ENCODE measurements at regions not wholly inside any gene's neighbourhood (a gene's known extent, or its start where the extent isn't known, plus 50 kb on each side); places are given as distances from the start of the nearest gene placed in this dataset.

DNA sequence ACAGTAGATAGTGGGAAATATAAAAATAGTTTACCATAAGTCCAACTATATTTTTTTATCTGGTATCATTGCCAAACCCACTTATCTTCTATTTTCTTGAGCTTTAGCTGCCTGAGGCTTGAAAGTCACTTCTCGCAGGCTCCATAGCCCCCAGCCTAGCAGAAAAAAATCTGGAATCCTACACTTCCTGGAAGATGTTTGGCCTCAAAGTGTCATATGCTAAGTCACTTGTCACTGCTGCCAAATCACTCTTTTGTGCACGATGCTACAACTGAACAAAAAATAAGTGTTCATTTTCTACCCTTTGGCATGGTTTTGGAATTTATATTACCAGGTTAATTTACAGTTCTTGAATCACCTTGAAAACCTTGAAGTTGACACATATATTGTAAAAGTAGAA, 612.5 kb upstream of the ATXN8OS start:
- TF ChIP-seq, protein P1, sequence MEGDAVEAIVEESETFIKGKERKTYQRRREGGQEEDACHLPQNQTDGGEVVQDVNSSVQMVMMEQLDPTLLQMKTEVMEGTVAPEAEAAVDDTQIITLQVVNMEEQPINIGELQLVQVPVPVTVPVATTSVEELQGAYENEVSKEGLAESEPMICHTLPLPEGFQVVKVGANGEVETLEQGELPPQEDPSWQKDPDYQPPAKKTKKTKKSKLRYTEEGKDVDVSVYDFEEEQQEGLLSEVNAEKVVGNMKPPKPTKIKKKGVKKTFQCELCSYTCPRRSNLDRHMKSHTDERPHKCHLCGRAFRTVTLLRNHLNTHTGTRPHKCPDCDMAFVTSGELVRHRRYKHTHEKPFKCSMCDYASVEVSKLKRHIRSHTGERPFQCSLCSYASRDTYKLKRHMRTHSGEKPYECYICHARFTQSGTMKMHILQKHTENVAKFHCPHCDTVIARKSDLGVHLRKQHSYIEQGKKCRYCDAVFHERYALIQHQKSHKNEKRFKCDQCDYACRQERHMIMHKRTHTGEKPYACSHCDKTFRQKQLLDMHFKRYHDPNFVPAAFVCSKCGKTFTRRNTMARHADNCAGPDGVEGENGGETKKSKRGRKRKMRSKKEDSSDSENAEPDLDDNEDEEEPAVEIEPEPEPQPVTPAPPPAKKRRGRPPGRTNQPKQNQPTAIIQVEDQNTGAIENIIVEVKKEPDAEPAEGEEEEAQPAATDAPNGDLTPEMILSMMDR (IDR thresholded peaks at IDR 0.05; ENCODE audit: insufficient read depth, low read length, severe bottlenecking) = no peak
- H3K27me3 ChIP-seq (ENCODE audit: control insufficient read depth, insufficient read depth, low read length) = no peaks in the 10 kb centered on the region
- no peaks in the 10 kb centered on the region for H3K36me3 ChIP-seq (ENCODE audit: control insufficient read depth, insufficient read depth, low read length)
- H3K4me3 ChIP-seq (ENCODE audit: low read depth, low read length) = no peak overlapping the region
- FAIRE-seq (no peak), DNase-seq (ENCODE audit: low read depth) (no peak)

DNA sequence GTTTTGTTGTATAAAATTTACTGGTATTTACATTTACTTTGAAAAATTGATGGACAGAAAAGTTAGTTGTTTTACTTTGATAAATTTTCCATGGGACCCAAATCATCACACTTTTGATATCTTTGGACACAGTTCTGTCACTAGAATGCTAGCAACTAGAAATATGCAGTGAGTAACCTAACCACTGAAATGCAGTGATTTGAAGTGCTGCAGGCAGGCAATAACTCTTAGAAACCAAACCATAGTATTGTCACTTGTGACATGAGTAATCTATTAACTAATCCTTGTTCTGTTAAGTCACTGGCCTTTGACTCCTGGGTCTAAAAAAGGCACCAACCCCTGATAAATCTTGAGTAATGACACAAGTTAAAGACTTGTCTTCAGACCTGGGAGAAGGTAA, 620.0 kb upstream of the ATXN8OS start:
- FAIRE-seq = no peak
- TF ChIP-seq, protein P1 (IDR thresholded peaks at IDR 0.05; ENCODE audit: insufficient read depth, low read length, severe bottlenecking) = no peak
- Histone ChIP-seq H3K4me3 (ENCODE audit: low read depth, low read length) (no peak overlapping the region), H3K36me3 (ENCODE audit: control insufficient read depth, insufficient read depth, low read length) (no peaks in the 10 kb centered on the region), H3K27me3 (ENCODE audit: control insufficient read depth, insufficient read depth, low read length) (no peaks in the 10 kb centered on the region)
- no peak for DNase-seq (ENCODE audit: low read depth)

DNA sequence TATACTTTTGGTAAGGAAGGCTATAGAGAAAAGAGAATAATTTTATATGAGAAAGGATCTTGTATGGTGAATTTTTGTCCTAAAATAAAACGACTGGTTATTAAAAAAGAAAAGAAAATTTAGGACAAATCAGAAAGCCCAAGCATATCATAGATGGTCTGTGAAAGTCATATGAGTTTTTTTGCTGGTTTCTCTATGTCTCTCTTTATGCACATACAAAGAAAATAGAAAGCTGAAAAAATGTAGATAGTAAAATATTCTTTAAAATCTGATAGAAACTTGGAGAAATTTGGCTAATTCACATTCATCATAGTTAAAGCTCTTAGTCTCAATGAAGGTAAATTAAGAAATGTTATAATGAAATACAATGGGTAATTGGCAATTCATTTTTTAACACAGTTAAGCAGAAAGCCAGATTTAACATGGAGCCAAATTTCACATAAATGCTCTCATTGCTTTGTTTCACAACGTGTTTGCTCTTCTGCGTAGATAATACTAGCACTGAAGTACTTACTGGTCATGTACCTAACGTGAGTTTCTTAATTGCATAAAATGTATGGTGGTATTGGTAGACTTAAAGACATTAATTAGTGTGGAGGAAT, 621.5 kb upstream of the ATXN8OS start:
- no peaks in the 10 kb centered on the region for H3K36me3 ChIP-seq (ENCODE audit: control insufficient read depth, insufficient read depth, low read length)
- FAIRE-seq = no peak
- DNase-seq (ENCODE audit: low read depth) = no peak

DNA sequence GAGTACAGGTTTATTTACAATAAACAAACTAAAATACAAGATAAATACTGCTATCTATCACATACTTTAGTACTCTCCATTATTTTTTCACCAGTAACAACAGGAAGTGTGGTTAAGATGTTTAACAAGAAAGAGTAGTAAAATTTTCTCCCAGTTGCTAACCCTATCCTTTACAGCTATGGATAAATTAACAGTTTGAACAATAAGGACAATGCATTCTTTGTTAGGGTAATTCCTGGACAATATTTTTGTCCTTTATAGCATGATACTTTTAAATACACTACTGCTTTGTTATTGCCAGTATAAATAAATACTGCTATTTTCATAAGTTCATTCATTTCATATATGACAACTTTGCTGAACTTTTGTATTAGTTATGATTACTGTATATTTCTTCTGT, 630.2 kb upstream of the ATXN8OS start:
- no peak overlapping the region for H3K4me3 ChIP-seq (ENCODE audit: low read depth, low read length)
- no peak for DNase-seq (ENCODE audit: low read depth)
- H3K27me3 ChIP-seq (ENCODE audit: control insufficient read depth, insufficient read depth, low read length) = no peaks in the 10 kb centered on the region
- TF ChIP-seq, protein P1 (IDR thresholded peaks at IDR 0.05; ENCODE audit: insufficient read depth, low read length, severe bottlenecking) = no peak
- FAIRE-seq = no peak
- no peaks in the 10 kb centered on the region for H3K36me3 ChIP-seq (ENCODE audit: control insufficient read depth, insufficient read depth, low read length)

More for the DNA sequence above, 621.5 kb upstream of the ATXN8OS start:
- Histone ChIP-seq H3K4me3 (ENCODE audit: low read depth, low read length) (no peak overlapping the region), H3K27me3 (ENCODE audit: control insufficient read depth, insufficient read depth, low read length) (no peaks in the 10 kb centered on the region)
- TF ChIP-seq, protein P1 (IDR thresholded peaks at IDR 0.05; ENCODE audit: insufficient read depth, low read length, severe bottlenecking) = no peak

DNA sequence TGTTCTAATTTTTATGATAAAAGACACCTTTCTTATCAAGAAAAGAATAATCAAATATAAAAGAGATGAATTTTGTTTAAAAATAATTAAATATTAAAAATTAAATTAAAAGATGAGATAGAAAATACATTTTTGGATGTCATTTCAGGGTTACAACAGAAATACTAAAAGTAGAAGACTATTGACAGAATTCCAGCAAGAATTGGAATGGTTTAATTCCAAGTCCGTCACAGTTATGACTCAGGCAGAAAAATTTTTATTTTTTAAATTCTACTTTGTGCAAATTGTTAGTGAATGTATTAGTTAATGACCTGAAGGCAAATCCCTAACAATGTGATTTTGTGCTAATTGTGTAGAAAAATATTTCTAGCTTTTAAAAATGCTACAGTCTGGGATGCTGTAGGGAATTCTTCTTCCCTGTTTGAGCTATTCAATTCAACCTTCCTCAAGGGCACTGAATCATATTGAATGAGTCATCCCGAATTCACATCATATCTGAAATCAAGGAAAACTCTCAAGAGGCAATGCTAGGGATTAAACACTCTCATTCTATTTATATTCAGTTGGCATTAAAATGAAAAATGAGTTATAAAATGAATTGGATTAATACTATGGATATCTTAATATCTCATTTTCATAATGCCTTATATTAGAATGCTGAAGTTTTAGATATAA, 633.5 kb upstream of the ATXN8OS start:
- DNase-seq (ENCODE audit: low read depth) = peak; percentile 17
- no peaks in the 10 kb centered on the region for H3K36me3 ChIP-seq (ENCODE audit: control insufficient read depth, insufficient read depth, low read length)
- no peaks in the 10 kb centered on the region for H3K27me3 ChIP-seq (ENCODE audit: control insufficient read depth, insufficient read depth, low read length)
- H3K4me3 ChIP-seq (ENCODE audit: low read depth, low read length) = no peak overlapping the region
- FAIRE-seq = no peak
- TF ChIP-seq, protein P1 (IDR thresholded peaks at IDR 0.05; ENCODE audit: insufficient read depth, low read length, severe bottlenecking) = no peak
